ENCODE measurements at regions not wholly inside any gene's neighbourhood (a gene's known extent, or its start where the extent isn't known, plus 50 kb on each side); places are given as distances from the start of the nearest gene placed in this dataset.

GRCh38 chr21:28025111-28025510 lies 967.6 kb downstream of the LTN1 start:
- ATAC-seq (no peak), DNase-seq (ENCODE audit: low spot score) (no peak)
- no peak overlapping the region for H3K27ac Mint-ChIP-seq
- ChIA-PET POLR2A (no interaction called here), CTCF (no interaction called here)
- TF ChIP-seq USF2 (CRISPR knock-in tag; IDR thresholded peaks at IDR 0.05) = no peak
- no peak for TF ChIP-seq SOX15 (CRISPR knock-in tag; IDR thresholded peaks at IDR 0.05)
- H3K4me1 Mint-ChIP-seq = no peaks in the 10 kb centered on the region
- H3K36me3 Mint-ChIP-seq = peaks cover 9% of the 10 kb centered on the region
- H3K27me3 Mint-ChIP-seq (ENCODE audit: low read depth) = no peaks in the 10 kb centered on the region
- no peak overlapping the region for H3K4me3 Mint-ChIP-seq
- peaks cover 19% of the 10 kb centered on the region for H3K9me3 Mint-ChIP-seq

- DNase-seq (ENCODE audit: low spot score) (peak; percentile 43), ATAC-seq (peak; percentile 89)
- Mint-ChIP-seq H3K27ac (no peak overlapping the region), H3K36me3 (no peaks in the 10 kb centered on the region), H3K4me3 (no peak overlapping the region), H3K9me3 (no peaks in the 10 kb centered on the region), H3K4me1 (no peaks in the 10 kb centered on the region; the same call in 1 of the 2 replicates), H3K27me3 (ENCODE audit: low read depth) (no peaks in the 10 kb centered on the region)
- ChIA-PET CTCF (interaction anchor here (0.6 to 1.6 kb wide), 3 partner anchors 260 to 726 kb away, joined by 3 to 6 read pairs (median 3); no protein-coding TSS in a partner anchor), POLR2A (no interaction called here)
- TF ChIP-seq ZNF263 (CRISPR knock-in tag; IDR thresholded peaks at IDR 0.05; ENCODE audit: low read depth) = no peak
- no peak for TF ChIP-seq MXD4 (CRISPR knock-in tag; IDR thresholded peaks at IDR 0.05; ENCODE audit: borderline replicate concordance)
- TF ChIP-seq SOX15 (CRISPR knock-in tag; IDR thresholded peaks at IDR 0.05) = no peak
- TF ChIP-seq TEAD4 (CRISPR knock-in tag; IDR thresholded peaks at IDR 0.05) = no peak
- no peak for TF ChIP-seq ATF3 (CRISPR knock-in tag; conservative IDR thresholded peaks at IDR 0.05)
- no peak for TF ChIP-seq RORB (CRISPR knock-in tag; IDR thresholded peaks at IDR 0.05)
- TF ChIP-seq PRRX2 (CRISPR knock-in tag; IDR thresholded peaks at IDR 0.05) = no peak
- TF ChIP-seq ZNF121 (CRISPR knock-in tag; IDR thresholded peaks at IDR 0.05) = no peak
- no peak for TF ChIP-seq ZNF396 (CRISPR knock-in tag; IDR thresholded peaks at IDR 0.05; ENCODE audit: borderline replicate concordance)
- TF ChIP-seq CBFB (CRISPR knock-in tag; IDR thresholded peaks at IDR 0.05; ENCODE audit: low read depth) = no peak
- no peak for TF ChIP-seq MLX (CRISPR knock-in tag; IDR thresholded peaks at IDR 0.05)
- TF ChIP-seq JAZF1 (CRISPR knock-in tag; IDR thresholded peaks at IDR 0.05) = no peak
- TF ChIP-seq CDX4 (CRISPR knock-in tag; IDR thresholded peaks at IDR 0.05; ENCODE audit: borderline replicate concordance) = no peak
- TF ChIP-seq ATF2 (CRISPR knock-in tag; IDR thresholded peaks at IDR 0.05; ENCODE audit: borderline replicate concordance, low read depth) = no peak
- TF ChIP-seq TP53 (CRISPR knock-in tag; IDR thresholded peaks at IDR 0.05) = no peak
- TF ChIP-seq RELA (CRISPR knock-in tag; IDR thresholded peaks at IDR 0.05; ENCODE audit: borderline replicate concordance) = no peak
- TF ChIP-seq ETV6 (CRISPR knock-in tag; IDR thresholded peaks at IDR 0.05) = no peak
- TF ChIP-seq ZBTB43 (CRISPR knock-in tag; IDR thresholded peaks at IDR 0.05) = no peak
- TF ChIP-seq SP1 (CRISPR knock-in tag; conservative IDR thresholded peaks at IDR 0.05) = no peak
Measured at GRCh38 chr21:28018741-28019669, 973.7 kb downstream of the LTN1 start.
